ENCODE measurements at regions not wholly inside any gene's neighbourhood (a gene's known extent, or its start where the extent isn't known, plus 50 kb on each side); places are given as distances from the start of the nearest gene placed in this dataset.

DNA sequence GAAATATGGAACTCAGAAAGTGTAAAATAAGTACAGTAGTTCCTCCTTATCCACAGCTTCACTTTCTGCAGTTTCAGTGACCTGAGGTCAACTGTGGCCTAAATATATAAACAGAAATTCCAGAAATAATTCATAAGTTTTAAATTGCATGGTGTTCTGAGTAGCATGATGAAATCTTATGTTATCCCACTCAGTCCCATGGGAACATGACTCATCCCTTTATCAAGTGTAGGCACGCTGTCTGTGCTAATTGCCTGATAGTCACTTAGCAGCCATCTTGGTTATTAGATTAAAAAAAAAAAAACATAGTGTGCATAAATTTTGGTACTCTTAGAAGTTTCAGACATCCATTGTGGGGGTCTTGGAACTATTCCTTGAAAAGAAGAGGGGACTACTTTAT, 983.4 kb upstream of the ADGRL3 start:
- Mint-ChIP-seq H3K27ac (no peak overlapping the region), H3K27me3 (no peaks in the 10 kb centered on the region), H3K36me3 (no peaks in the 10 kb centered on the region), H3K4me3 (no peak overlapping the region), H3K9me3 (no peaks in the 10 kb centered on the region), H3K4me1 (ENCODE audit: unreplicated experiment) (no peaks in the 10 kb centered on the region)
- DNase-seq (ENCODE audit: extremely low spot score, unreplicated experiment) = no peak
- TF ChIP-seq CTCF (conservative IDR thresholded peaks at IDR 0.05) = no peak

GRCh38 chr4:60221866-60222265, 978.3 kb upstream of the ADGRL3 start:
- Mint-ChIP-seq H3K4me1 (ENCODE audit: unreplicated experiment) (no peaks in the 10 kb centered on the region), H3K4me3 (no peak overlapping the region), H3K36me3 (no peaks in the 10 kb centered on the region), H3K27me3 (no peaks in the 10 kb centered on the region), H3K27ac (no peak overlapping the region), H3K9me3 (no peaks in the 10 kb centered on the region)
- no peak for TF ChIP-seq CTCF (conservative IDR thresholded peaks at IDR 0.05)
- DNase-seq (ENCODE audit: extremely low spot score, unreplicated experiment) = no peak

- no peaks in the 10 kb centered on the region for H3K36me3 Mint-ChIP-seq
- H3K4me1 Mint-ChIP-seq (ENCODE audit: unreplicated experiment) = no peaks in the 10 kb centered on the region
- H3K27ac Mint-ChIP-seq = no peak overlapping the region
- H3K4me3 Mint-ChIP-seq = no peak overlapping the region
- H3K9me3 Mint-ChIP-seq = no peaks in the 10 kb centered on the region
- H3K27me3 Mint-ChIP-seq = no peaks in the 10 kb centered on the region
- no peak for TF ChIP-seq CTCF (conservative IDR thresholded peaks at IDR 0.05)
- no peak for DNase-seq (ENCODE audit: extremely low spot score, unreplicated experiment)
Observed at GRCh38 chr4:60223208-60223923, 976.8 kb upstream of the ADGRL3 start.

GRCh38 chr4:60241866-60242265, 958.3 kb upstream of the ADGRL3 start:
- no peak for DNase-seq (ENCODE audit: extremely low spot score, unreplicated experiment)
- no peak for TF ChIP-seq CTCF (conservative IDR thresholded peaks at IDR 0.05)
- no peaks in the 10 kb centered on the region for H3K36me3 Mint-ChIP-seq
- H3K4me1 Mint-ChIP-seq (ENCODE audit: unreplicated experiment) = peaks cover 8% of the 10 kb centered on the region
- no peak overlapping the region for H3K27ac Mint-ChIP-seq
- no peak overlapping the region for H3K4me3 Mint-ChIP-seq
- no peaks in the 10 kb centered on the region for H3K27me3 Mint-ChIP-seq
- no peaks in the 10 kb centered on the region for H3K9me3 Mint-ChIP-seq

DNA sequence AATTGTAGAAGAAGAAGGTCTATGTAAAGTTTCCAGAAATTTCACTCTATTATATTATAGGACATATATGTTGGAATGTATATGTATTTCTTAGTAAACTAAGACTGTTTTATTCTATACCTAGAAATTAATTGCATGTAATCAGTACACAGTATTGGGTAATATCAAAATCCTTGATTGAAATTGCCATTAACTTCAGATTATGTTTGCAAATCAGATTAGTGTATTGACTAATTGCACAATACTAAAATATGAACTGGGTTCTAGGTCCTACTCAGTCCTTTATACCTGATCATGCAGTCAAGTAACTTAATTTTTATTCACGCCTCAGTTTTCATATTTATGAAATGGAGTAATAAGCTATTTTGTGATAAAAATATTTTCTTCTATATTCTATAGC, 950.3 kb upstream of the ADGRL3 start:
- Mint-ChIP-seq H3K9me3 (no peaks in the 10 kb centered on the region), H3K27ac (no peak overlapping the region), H3K36me3 (no peaks in the 10 kb centered on the region), H3K4me1 (ENCODE audit: unreplicated experiment) (no peaks in the 10 kb centered on the region), H3K27me3 (no peaks in the 10 kb centered on the region), H3K4me3 (no peak overlapping the region)
- DNase-seq (ENCODE audit: extremely low spot score, unreplicated experiment) = no peak
- no peak for TF ChIP-seq CTCF (conservative IDR thresholded peaks at IDR 0.05)

GRCh38 chr4:60250657-60251056, 949.5 kb upstream of the ADGRL3 start:
- Mint-ChIP-seq H3K36me3 (no peaks in the 10 kb centered on the region), H3K4me3 (no peak overlapping the region), H3K9me3 (no peaks in the 10 kb centered on the region), H3K4me1 (ENCODE audit: unreplicated experiment) (no peaks in the 10 kb centered on the region), H3K27ac (no peak overlapping the region), H3K27me3 (no peaks in the 10 kb centered on the region)
- TF ChIP-seq CTCF (conservative IDR thresholded peaks at IDR 0.05) = no peak
- DNase-seq (ENCODE audit: extremely low spot score, unreplicated experiment) = no peak

All from type B pancreatic cell (in vitro differentiated cells).